GM18870 (cell line): ENCODE measurements at regions not wholly inside any gene's neighbourhood (a gene's known extent, or its start where the extent isn't known, plus 50 kb on each side); places are given as distances from the start of the nearest gene placed in this dataset.
"Not testable (repeated sequence)": the region's sequence is repeated elsewhere in the genome, so short reads cannot be mapped to it uniquely, and the experiment has no call there.

Experiments
- ATAC-seq: cut with Tn5 transposase; IDR thresholded peaks from one replicate; pipeline ENCODE4 v1.9.1; 2021; ENCODE audit warnings: moderate library complexity; ENCODE audit not compliant: unreplicated experiment

- no peak for ATAC-seq
Observed at GRCh38 chr6:144666781-144667180, 381.6 kb downstream of the UTRN start.

DNA sequence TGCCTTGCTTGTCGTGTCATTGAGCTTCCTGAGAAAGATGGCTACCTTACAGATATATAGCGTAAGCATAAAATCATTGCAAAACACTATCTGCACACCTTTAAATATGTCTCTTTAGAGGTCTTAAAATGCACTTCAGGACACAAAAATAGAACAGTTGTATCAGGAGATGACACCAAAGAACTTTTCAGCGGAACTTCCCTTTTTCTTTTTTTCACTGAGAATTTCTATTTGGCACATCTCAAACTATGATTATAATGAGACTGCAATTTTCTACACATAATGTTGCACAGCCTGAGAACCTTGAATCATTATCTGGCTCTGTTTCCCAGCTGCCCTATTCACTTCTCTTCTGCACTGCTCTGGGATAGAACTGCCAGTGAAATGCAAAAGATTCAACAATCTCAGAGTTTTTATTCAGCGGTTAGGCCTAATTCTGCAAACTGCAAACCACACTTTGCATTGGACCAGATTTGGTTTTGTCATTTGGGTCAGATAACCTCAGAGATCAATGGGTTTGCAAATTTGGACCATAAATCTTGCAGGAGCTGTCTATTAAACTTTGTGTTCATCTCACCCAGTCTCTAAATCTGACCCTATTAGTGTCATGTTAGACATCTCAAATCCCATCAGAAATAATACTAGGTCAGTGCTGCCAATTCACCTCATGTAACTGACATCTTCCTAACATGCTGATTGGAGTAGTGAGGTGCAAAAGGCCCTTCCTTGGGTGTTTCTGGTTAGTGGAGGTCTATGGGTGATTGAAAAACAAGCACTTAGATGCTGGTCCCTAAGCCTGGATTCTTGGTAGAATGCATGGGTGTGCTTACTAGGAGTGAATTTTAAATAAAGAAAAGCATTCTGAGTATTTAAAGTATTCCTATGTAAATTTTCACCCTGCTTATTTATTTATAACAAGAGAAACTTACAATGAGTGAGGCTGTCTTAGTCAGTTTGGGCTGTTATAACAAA, 382.7 kb downstream of the UTRN start:
- ATAC-seq = no peak

GRCh38 chr6:144670259-144670658, 385.1 kb downstream of the UTRN start:
- ATAC-seq = not testable (repeated sequence)

- ATAC-seq = no peak
Observed at GRCh38 chr6:144673807-144674206, 388.7 kb downstream of the UTRN start.

DNA sequence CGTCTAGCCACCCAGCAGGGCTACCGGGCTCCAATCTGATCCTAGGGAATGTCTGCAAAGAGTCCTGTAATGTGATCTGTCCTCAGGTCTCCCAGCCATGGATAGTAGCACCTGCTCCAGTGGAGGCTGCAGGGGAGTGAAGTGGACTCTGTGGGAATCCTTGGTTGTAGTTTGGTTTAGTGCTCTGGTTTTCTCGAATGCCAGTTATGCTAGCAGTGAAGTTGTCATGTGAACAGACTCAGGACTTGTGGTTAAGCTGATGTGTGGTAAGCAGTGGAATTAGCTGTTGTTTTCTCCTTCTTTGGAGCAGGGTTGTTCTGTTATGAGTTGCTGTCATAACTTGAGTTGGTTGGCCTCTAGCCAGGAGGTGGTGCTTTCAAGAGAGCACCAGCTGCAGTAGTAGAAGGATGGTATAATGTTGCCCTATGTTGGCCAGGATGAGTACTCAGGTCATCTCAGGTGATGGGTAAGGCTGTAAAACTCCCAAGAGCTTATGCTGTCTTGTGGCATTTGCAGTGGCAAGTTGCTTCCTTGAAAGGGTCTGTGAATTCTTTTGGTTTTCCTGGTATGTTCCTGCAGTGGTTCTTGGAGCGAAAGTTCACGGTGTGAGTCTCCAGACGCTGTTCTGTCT, 390.2 kb downstream of the UTRN start:
- no peak for ATAC-seq

GRCh38 chr6:144676310-144676709, 391.2 kb downstream of the UTRN start:
- ATAC-seq = not testable (repeated sequence)

- ATAC-seq = not testable (repeated sequence)
Observed at GRCh38 chr6:144677263-144677662, 392.1 kb downstream of the UTRN start.

DNA sequence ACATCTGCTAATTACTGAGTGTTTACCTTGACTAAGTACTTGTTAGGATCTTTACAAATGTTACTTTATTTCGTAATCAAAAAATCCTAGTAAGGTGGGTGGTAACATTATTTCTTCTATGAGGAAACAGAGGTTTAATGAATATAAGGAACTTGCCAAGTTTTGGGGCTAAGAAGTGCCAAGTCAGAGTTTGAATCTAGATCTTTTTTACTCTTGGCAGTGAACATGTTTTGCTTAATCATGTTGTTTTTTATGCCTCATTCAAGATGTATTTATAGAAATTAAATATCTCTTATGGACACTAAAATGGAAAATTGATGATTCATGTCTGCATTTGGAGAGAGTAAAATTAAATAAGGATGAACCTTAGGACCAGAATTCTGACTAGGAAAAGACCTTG, 393.7 kb downstream of the UTRN start:
- ATAC-seq = no peak

GRCh38 chr6:144681334-144681733, 396.2 kb downstream of the UTRN start:
- no peak for ATAC-seq

GRCh38 chr6:144683216-144684070, 398.3 kb downstream of the UTRN start:
- no peak for ATAC-seq

DNA sequence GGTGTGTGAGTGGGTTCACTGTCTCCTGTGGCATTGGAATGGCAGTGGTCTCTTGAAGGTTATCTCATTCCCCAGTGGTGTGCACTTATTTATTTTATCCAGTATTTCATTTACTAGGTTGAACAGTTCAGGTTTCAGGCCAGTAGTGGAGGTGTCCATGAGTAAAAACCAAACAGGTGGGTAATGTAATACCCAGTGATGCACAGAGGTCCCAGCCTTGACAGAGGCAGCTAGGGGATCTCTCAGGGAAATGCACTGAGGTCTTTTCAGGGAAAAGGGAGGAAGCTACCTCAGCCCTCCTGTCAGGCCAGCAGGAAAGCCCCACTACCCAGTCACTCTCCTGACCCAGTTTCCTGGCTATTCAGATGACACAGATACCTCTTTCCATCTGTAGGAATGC, 403.6 kb downstream of the UTRN start:
- ATAC-seq = no peak

GRCh38 chr6:144689503-144690040, 404.4 kb downstream of the UTRN start:
- ATAC-seq = no peak

GRCh38 chr6:144690133-144690532, 405.0 kb downstream of the UTRN start:
- no peak for ATAC-seq

GRCh38 chr6:144690666-144691065, 405.5 kb downstream of the UTRN start:
- ATAC-seq = no peak

- ATAC-seq = not testable (repeated sequence)
Observed at GRCh38 chr6:144692050-144692449, 406.9 kb downstream of the UTRN start.

- ATAC-seq = no peak
Observed at GRCh38 chr6:144695858-144696533, 410.9 kb downstream of the UTRN start.

DNA sequence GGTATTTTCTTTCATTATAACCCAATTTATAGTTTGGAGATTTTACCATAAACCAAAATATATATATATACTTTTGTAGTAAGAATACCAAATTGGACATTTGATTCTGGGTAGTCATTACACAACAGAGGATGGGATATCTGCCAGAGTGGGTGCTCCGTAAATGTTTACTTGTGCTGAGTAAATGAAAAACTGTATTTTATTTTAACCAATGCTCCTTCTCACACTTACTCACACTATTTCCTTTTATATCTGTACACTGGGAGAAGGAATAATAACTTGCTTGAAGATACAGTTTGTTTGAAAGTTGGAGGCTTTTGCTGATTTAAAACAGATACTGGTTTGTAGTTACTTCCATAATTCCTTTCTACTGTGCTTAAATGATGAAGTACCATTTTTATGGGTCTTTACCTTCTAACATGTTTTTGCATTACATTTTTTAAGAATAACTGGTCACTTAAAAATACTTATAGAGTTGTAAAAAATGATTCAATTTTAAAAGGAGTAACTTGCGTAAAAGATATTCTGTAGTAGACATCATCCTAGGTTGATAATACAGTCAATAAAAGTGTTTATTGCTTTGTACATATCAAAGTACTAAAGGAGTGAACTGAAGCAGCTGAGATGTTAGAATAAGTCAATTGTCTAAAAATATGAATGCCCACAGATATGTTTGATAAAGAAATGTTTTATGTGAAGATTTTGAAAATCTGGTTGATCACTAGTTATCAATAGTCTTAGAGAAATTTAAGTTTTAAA, 411.7 kb downstream of the UTRN start:
- no peak for ATAC-seq

DNA sequence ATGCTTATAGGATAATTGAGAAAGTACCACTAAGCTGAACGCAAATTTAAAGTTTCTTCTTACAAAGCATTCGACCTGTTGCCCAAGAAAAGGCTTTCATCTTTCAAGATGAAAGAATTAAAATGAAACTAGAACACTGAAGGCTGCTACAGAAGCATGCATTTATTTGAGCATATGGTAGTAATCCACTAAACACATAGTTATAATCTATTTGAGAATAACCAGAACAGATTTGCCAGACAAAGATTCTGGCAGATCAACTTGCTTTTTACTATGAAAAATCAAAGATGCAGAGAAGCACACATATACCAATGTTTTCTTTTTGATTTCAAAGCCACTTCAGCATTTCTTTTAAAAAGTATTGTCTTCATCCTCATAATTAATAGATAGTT, 412.2 kb downstream of the UTRN start:
- no peak for ATAC-seq

DNA sequence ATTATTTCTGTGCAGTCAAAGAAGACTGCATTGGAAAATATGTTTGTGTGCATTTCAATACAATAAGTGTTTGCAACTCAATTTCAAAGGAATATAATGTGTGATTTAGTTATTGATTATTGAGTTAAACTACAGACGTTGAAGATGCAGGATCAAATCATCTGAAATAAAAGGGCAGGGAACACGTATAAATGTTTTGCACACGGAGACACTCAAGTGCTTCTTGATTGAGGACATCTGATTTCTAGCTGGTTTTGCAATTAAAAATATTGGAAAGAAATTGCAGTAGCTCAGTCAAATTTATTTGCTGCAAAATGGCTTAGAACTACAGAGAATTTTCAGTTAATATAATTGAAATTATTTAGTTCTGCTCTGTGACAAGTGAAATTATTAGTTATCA, 412.7 kb downstream of the UTRN start:
- ATAC-seq = no peak

- no peak for ATAC-seq
Observed at GRCh38 chr6:144702781-144703180, 417.6 kb downstream of the UTRN start.
